ENCODE measurements at regions not wholly inside any gene's neighbourhood (a gene's known extent, or its start where the extent isn't known, plus 50 kb on each side); places are given as distances from the start of the nearest gene placed in this dataset.

GRCh38 chr2:145801210-145801609, 1281.3 kb upstream of the ZEB2 start:
- Histone ChIP-seq H3K9me3 (ENCODE audit: low read depth, low read length, poor library complexity, severe bottlenecking) (no peaks in the 10 kb centered on the region), H3K36me3 (ENCODE audit: insufficient read depth, low read length, poor library complexity, severe bottlenecking) (no peaks in the 10 kb centered on the region), H3K4me1 (ENCODE audit: insufficient read depth, low read length, poor library complexity, severe bottlenecking) (no peaks in the 10 kb centered on the region), H3K4me3 (ENCODE audit: low read depth, low read length, poor library complexity, severe bottlenecking) (no peak overlapping the region), H3K27me3 (replicated peaks; ENCODE audit: insufficient read depth, low read depth, low read length, poor library complexity) (no peaks in the 10 kb centered on the region), H3K27ac (ENCODE audit: low read depth, low read length, poor library complexity, severe bottlenecking) (no peak overlapping the region)
- ChIA-PET POLR2A (ENCODE audit: low non-redundant PET) (no interaction called here), CTCF (no interaction called here)
- no TSS peak for BruUV-seq (replicated peaks)
- no peak for DNase-seq (ENCODE audit: low spot score)
- intact Hi-C loops (cut with micrococcal nuclease; ENCODE audit: unreplicated experiment), result no loop called here
- TF ChIP-seq EZH2 (IDR thresholded peaks at IDR 0.05; ENCODE audit: borderline replicate concordance, low read depth, low read length, poor library complexity, severe bottlenecking), result no peak
- TF ChIP-seq CTCF (conservative IDR thresholded peaks at IDR 0.05; ENCODE audit: low read depth, low read length), result no peak; the same call in 1 of the 2 replicates

DNA sequence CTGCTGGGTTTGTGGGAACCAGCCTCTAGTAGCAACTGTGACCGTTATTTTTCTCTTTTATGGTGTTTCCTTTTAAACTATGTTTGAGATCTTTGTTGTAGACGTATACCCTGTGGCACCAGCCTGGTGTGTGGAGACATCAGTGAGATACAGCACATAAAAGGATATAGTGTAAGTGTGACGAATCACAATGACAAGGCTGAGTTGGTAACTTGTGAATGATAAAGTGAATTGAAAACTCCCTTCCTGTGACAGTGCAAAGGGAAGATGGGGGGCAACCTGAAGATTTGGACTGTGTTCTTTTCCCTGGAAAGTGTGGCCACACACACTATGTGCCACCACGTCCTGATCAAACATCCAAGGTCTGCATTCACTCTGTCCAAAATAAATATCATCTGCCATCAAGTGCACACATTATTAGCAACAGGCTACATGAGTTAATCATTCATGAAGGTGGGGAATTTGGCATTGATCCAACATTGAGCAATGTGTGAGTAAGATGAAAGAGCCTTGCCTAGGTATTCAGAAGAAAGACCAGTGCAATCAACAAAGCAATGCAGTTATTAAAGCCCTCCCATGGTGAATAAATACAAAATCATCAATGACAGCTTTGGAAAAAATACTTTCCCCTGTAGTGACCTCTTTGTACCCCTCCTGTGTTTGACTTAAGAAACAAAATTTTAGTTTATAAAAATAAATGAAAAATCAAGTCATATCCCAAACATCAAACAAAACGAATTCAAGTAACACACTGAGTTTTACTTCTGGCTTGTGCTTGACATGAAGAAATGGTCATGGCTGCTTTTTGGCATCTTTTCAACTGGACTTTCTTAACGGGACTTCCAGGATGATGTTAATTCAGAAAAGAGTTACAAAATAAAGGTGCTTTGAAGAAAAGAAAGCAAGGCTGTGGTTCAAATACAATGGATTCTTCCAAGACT, 1280.5 kb upstream of the ZEB2 start:
- Histone ChIP-seq H3K9me3 (ENCODE audit: low read depth, low read length, poor library complexity, severe bottlenecking) (no peaks in the 10 kb centered on the region), H3K4me3 (ENCODE audit: low read depth, low read length, poor library complexity, severe bottlenecking) (no peak overlapping the region), H3K4me1 (ENCODE audit: insufficient read depth, low read length, poor library complexity, severe bottlenecking) (no peaks in the 10 kb centered on the region), H3K27me3 (replicated peaks; ENCODE audit: insufficient read depth, low read depth, low read length, poor library complexity) (no peaks in the 10 kb centered on the region), H3K36me3 (ENCODE audit: insufficient read depth, low read length, poor library complexity, severe bottlenecking) (no peaks in the 10 kb centered on the region), H3K27ac (ENCODE audit: low read depth, low read length, poor library complexity, severe bottlenecking) (no peak overlapping the region)
- no TSS peak for BruUV-seq (replicated peaks)
- CTCF ChIA-PET, result no interaction called here
- POLR2A ChIA-PET (ENCODE audit: low non-redundant PET), result no interaction called here
- DNase-seq (ENCODE audit: low spot score), result no peak
- TF ChIP-seq CTCF (conservative IDR thresholded peaks at IDR 0.05; ENCODE audit: low read depth, low read length), result no peak
- no peak for TF ChIP-seq EZH2 (IDR thresholded peaks at IDR 0.05; ENCODE audit: borderline replicate concordance, low read depth, low read length, poor library complexity, severe bottlenecking)
- intact Hi-C loops (cut with micrococcal nuclease; ENCODE audit: unreplicated experiment), result no loop called here

DNA sequence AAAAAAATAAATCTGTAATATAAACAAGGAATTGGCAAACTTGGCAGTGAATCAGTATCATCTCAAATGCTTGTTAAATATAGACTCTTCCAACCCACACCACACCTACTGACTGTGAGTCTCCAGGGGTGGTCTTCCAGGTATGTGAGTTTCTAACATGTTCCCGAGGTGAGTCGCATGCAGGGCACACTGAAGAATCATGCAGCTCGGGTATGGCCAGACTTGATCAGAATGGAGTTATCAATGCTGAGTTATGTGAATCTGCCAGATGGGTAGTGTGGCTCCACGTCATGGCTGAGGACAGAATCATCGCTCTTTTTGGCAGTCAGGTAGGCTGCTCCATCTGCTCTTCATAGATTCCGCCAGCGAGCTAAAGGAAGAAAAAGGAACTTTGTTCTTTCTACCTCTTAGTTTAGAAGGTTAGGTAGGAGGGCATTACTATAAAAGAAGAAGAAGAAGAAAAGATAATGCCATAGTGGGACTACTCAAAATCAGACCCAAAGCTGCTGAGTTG, 1279.7 kb upstream of the ZEB2 start:
- BruUV-seq (replicated peaks), result no TSS peak
- no peaks in the 10 kb centered on the region for H3K4me1 ChIP-seq (ENCODE audit: insufficient read depth, low read length, poor library complexity, severe bottlenecking)
- ChIA-PET POLR2A (ENCODE audit: low non-redundant PET) (no interaction called here), CTCF (no interaction called here)
- no peak overlapping the region for H3K4me3 ChIP-seq (ENCODE audit: low read depth, low read length, poor library complexity, severe bottlenecking)
- H3K27me3 ChIP-seq (replicated peaks; ENCODE audit: insufficient read depth, low read depth, low read length, poor library complexity), result no peaks in the 10 kb centered on the region
- TF ChIP-seq CTCF (conservative IDR thresholded peaks at IDR 0.05; ENCODE audit: low read depth, low read length) (no peak), EZH2 (IDR thresholded peaks at IDR 0.05; ENCODE audit: borderline replicate concordance, low read depth, low read length, poor library complexity, severe bottlenecking) (no peak)
- H3K9me3 ChIP-seq (ENCODE audit: low read depth, low read length, poor library complexity, severe bottlenecking), result no peaks in the 10 kb centered on the region
- H3K27ac ChIP-seq (ENCODE audit: low read depth, low read length, poor library complexity, severe bottlenecking), result no peak overlapping the region
- intact Hi-C loops (cut with micrococcal nuclease; ENCODE audit: unreplicated experiment), result no loop called here
- H3K36me3 ChIP-seq (ENCODE audit: insufficient read depth, low read length, poor library complexity, severe bottlenecking), result no peaks in the 10 kb centered on the region
- DNase-seq (ENCODE audit: low spot score), result no peak
